ENCODE measurements at regions not wholly inside any gene's neighbourhood (a gene's known extent, or its start where the extent isn't known, plus 50 kb on each side); places are given as distances from the start of the nearest gene placed in this dataset.

GRCh38 chr3:56975567-56975966 is 84.9 kb upstream of the SPATA12 start:
- ATAC-seq (no peak), DNase-seq (ENCODE audit: low read depth, low spot score) (no peak)
- TF ChIP-seq YY1 (IDR thresholded peaks at IDR 0.05; ENCODE audit: extremely low read depth, insufficient replicate concordance, low read depth, low read length) (no peak), JUND (IDR thresholded peaks at IDR 0.05) (no peak), EGR1 (IDR thresholded peaks at IDR 0.05; ENCODE audit: low read depth) (no peak), POLR2AphosphoS5 (IDR thresholded peaks at IDR 0.05; ENCODE audit: low read depth, low read length) (no peak), RAD21 (IDR thresholded peaks at IDR 0.05; ENCODE audit: low read depth) (no peak), EZH2phosphoT487 (IDR thresholded peaks at IDR 0.05; ENCODE audit: borderline replicate concordance) (no peak), POLR2A (IDR thresholded peaks at IDR 0.05; ENCODE audit: borderline replicate concordance, extremely low read depth, insufficient read depth, insufficient read length) (no peak), SIN3A (IDR thresholded peaks at IDR 0.05; ENCODE audit: low read depth) (no peak), TCF7L2 (IDR thresholded peaks at IDR 0.05; ENCODE audit: borderline replicate concordance, extremely low read depth, insufficient read depth, insufficient read length) (no peak), SP1 (IDR thresholded peaks at IDR 0.05; ENCODE audit: low read depth) (no peak)
- ChIA-PET CTCF (no interaction called here), POLR2A (no interaction called here), RAD21 (ENCODE audit: low non-redundant PET in 1 of 2, low total read pairs in 2 of 2, uncharacterized antibody in 2 of 2, unreplicated experiment in 2 of 2) (no interaction called here)
- Histone ChIP-seq H3K4me3 (replicated peaks in 1 of 2; ENCODE audit: low read depth in 1 of 2, low read length in 2 of 2) (no peak overlapping the region), H2AFZ (ENCODE audit: low read depth, low read length, poor library complexity, severe bottlenecking) (no peak overlapping the region), H3K4me1 (ENCODE audit: control insufficient read depth in 1 of 2, insufficient read depth in 2 of 2, low read length in 2 of 2) (peaks cover under 1 to 4% of the 10 kb centered on the region in 2 experiments; a peak in 3 of 4 replicates), H3K27ac (ENCODE audit: low read depth, low read length) (no peak overlapping the region), H3K9me3 (ENCODE audit: control insufficient read depth in 1 of 2, insufficient read depth in 1 of 2, low read depth in 1 of 2, low read length in 2 of 2) (no peaks in the 10 kb centered on the region), H3K9ac (ENCODE audit: low read length) (no peak overlapping the region), H3K79me2 (ENCODE audit: insufficient read depth, low read length) (no peaks in the 10 kb centered on the region), H3K27me3 (ENCODE audit: insufficient read depth, low read length) (no peaks in the 10 kb centered on the region), H3K36me3 (ENCODE audit: control insufficient read depth in 1 of 2, insufficient read depth in 2 of 2, low read length in 2 of 2) (no peaks in the 10 kb centered on the region), H4K20me1 (ENCODE audit: insufficient read depth) (no peaks in the 10 kb centered on the region), H3K9me2 (ENCODE audit: insufficient read depth) (no peaks in the 10 kb centered on the region), H3K4me2 (ENCODE audit: low read length) (no peak overlapping the region)
- no TSS peak for BruUV-seq (replicated peaks)
- intact Hi-C loops (cut with micrococcal nuclease) = no loop called here

- H3K4me1 ChIP-seq (ENCODE audit: control insufficient read depth in 1 of 2, insufficient read depth in 2 of 2, low read length in 2 of 2) = no peaks in the 10 kb centered on the region
- no peak overlapping the region for H2AFZ ChIP-seq (ENCODE audit: low read depth, low read length, poor library complexity, severe bottlenecking)
- H3K79me2 ChIP-seq (ENCODE audit: insufficient read depth, low read length) = no peaks in the 10 kb centered on the region
- ChIA-PET RAD21 (ENCODE audit: low non-redundant PET in 1 of 2, low total read pairs in 2 of 2, uncharacterized antibody in 2 of 2, unreplicated experiment in 2 of 2) (no interaction called here), POLR2A (no interaction called here), CTCF (no interaction called here)
- H3K4me2 ChIP-seq (ENCODE audit: low read length) = no peak overlapping the region
- no peak overlapping the region for H3K9ac ChIP-seq (ENCODE audit: low read length)
- H4K20me1 ChIP-seq (ENCODE audit: insufficient read depth) = no peaks in the 10 kb centered on the region
- no peaks in the 10 kb centered on the region for H3K9me3 ChIP-seq (ENCODE audit: control insufficient read depth in 1 of 2, insufficient read depth in 1 of 2, low read depth in 1 of 2, low read length in 2 of 2)
- DNase-seq (ENCODE audit: low read depth, low spot score) = no peak
- H3K4me3 ChIP-seq (replicated peaks in 1 of 2; ENCODE audit: low read depth in 1 of 2, low read length in 2 of 2) = no peak overlapping the region
- no peaks in the 10 kb centered on the region for H3K9me2 ChIP-seq (ENCODE audit: insufficient read depth)
- no peaks in the 10 kb centered on the region for H3K36me3 ChIP-seq (ENCODE audit: control insufficient read depth in 1 of 2, insufficient read depth in 2 of 2, low read length in 2 of 2)
- no peak for ATAC-seq
- intact Hi-C loops (cut with micrococcal nuclease) = no loop called here
- BruUV-seq (replicated peaks) = no TSS peak
- no peaks in the 10 kb centered on the region for H3K27me3 ChIP-seq (ENCODE audit: insufficient read depth, low read length)
- H3K27ac ChIP-seq (ENCODE audit: low read depth, low read length) = no peak overlapping the region
- TF ChIP-seq RAD21 (IDR thresholded peaks at IDR 0.05; ENCODE audit: low read depth) (no peak), SIN3A (IDR thresholded peaks at IDR 0.05; ENCODE audit: low read depth) (no peak), FOSL1 (IDR thresholded peaks at IDR 0.05; ENCODE audit: low read depth) (no peak), ZBTB33 (IDR thresholded peaks at IDR 0.05; ENCODE audit: extremely low read depth, insufficient replicate concordance, low read length) (no peak), ELF1 (IDR thresholded peaks at IDR 0.05; ENCODE audit: borderline replicate concordance, low read depth) (no peak), EZH2 (IDR thresholded peaks at IDR 0.05) (no peak), CTCF (IDR thresholded peaks at IDR 0.05 in 2 of 3, conservative IDR thresholded peaks at IDR 0.05 in 1 of 3; ENCODE audit: borderline replicate concordance in 1 of 3, insufficient read depth in 1 of 3, low read depth in 2 of 3, low read length in 2 of 3) (no peak), SRF (IDR thresholded peaks at IDR 0.05; ENCODE audit: low read depth) (no peak), ZFX (IDR thresholded peaks at IDR 0.05) (no peak), POLR2A (IDR thresholded peaks at IDR 0.05; ENCODE audit: borderline replicate concordance, extremely low read depth, insufficient read depth, insufficient read length) (no peak), MAX (IDR thresholded peaks at IDR 0.05) (no peak), CBX3 (IDR thresholded peaks at IDR 0.05; ENCODE audit: low read depth) (no peak)
Measured at GRCh38 chr3:56974247-56974930, 86.1 kb upstream of the SPATA12 start.

Data from HCT116 (cell line).